ENCODE measurements at regions not wholly inside any gene's neighbourhood (a gene's known extent, or its start where the extent isn't known, plus 50 kb on each side); places are given as distances from the start of the nearest gene placed in this dataset.
"Not testable (repeated sequence)": the region's sequence is repeated elsewhere in the genome, so short reads cannot be mapped to it uniquely, and the experiment has no call there.

- no peak for DNase-seq
Measured at GRCh38 chr2:176947754-176948153, 264.8 kb upstream of the HNRNPA3 start.

- not testable (repeated sequence) for DNase-seq
Measured at GRCh38 chr2:176951218-176951617, 261.4 kb upstream of the HNRNPA3 start.

- no peak for DNase-seq
Measured at GRCh38 chr2:176956791-176957190, 255.8 kb upstream of the HNRNPA3 start.

- DNase-seq, result no peak
Measured at GRCh38 chr2:176959614-176960013, 253.0 kb upstream of the HNRNPA3 start.

- no peak for DNase-seq
Measured at GRCh38 chr2:176960061-176960460, 252.5 kb upstream of the HNRNPA3 start.

GRCh38 chr2:176960736-176961520, 251.7 kb upstream of the HNRNPA3 start:
- no peak for DNase-seq

- no peak for DNase-seq
Measured at GRCh38 chr2:176961775-176962619, 250.6 kb upstream of the HNRNPA3 start.

GRCh38 chr2:176963568-176964287, 248.9 kb upstream of the HNRNPA3 start:
- no peak for DNase-seq

GRCh38 chr2:176967911-176968450, 244.6 kb upstream of the HNRNPA3 start:
- no peak for DNase-seq

- no peak for DNase-seq
Measured at GRCh38 chr2:176969642-176970359, 242.8 kb upstream of the HNRNPA3 start.

GRCh38 chr2:176976736-176977685, 235.6 kb upstream of the HNRNPA3 start:
- DNase-seq, result no peak

- no peak for DNase-seq
Measured at GRCh38 chr2:176978921-176979320, 233.7 kb upstream of the HNRNPA3 start.

GRCh38 chr2:176979981-176980710, 232.4 kb upstream of the HNRNPA3 start:
- no peak for DNase-seq

- DNase-seq, result no peak
Measured at GRCh38 chr2:176984987-176985386, 227.6 kb upstream of the HNRNPA3 start.

GRCh38 chr2:176985871-176986270, 226.7 kb upstream of the HNRNPA3 start:
- DNase-seq, result no peak

GRCh38 chr2:176986487-176986886, 226.1 kb upstream of the HNRNPA3 start:
- DNase-seq, result no peak

GRCh38 chr2:176991411-176991810, 221.2 kb upstream of the HNRNPA3 start:
- DNase-seq, result no peak

GRCh38 chr2:176997074-176997791, 215.4 kb upstream of the HNRNPA3 start:
- no peak for DNase-seq

GRCh38 chr2:176997792-176998169, 214.8 kb upstream of the HNRNPA3 start:
- DNase-seq, result no peak

GRCh38 chr2:176999301-176999700, 213.3 kb upstream of the HNRNPA3 start:
- DNase-seq, result no peak
